RPMI7951 (cell line): ENCODE measurements at regions not wholly inside any gene's neighbourhood (a gene's known extent, or its start where the extent isn't known, plus 50 kb on each side); places are given as distances from the start of the nearest gene placed in this dataset.

Source experiments
- DNase-seq: peaks from one replicate; pipeline ENCODE4 v3.0.0-alpha.2; 2012; ENCODE audit warnings: low read depth

DNA sequence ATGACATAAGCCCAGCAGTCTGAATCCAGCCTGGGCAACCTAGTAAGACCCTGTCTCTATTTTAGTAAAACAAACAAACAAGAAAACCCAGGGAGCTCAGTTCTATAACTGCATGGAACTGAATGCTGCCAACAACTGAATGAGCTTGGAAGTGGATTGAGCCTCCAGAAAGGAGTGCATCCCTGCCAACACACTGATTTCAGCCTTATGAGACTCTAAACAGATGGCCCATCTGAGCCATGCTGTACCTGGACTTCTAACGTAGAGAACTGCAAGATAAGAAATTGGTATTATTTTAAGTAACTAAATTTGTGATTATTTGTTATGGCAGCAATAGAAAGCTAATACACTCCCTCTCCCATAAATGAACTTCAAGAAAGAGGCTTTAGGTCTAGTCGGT lies 150.4 kb upstream of the RAI14 start:
- no peak for DNase-seq

DNA sequence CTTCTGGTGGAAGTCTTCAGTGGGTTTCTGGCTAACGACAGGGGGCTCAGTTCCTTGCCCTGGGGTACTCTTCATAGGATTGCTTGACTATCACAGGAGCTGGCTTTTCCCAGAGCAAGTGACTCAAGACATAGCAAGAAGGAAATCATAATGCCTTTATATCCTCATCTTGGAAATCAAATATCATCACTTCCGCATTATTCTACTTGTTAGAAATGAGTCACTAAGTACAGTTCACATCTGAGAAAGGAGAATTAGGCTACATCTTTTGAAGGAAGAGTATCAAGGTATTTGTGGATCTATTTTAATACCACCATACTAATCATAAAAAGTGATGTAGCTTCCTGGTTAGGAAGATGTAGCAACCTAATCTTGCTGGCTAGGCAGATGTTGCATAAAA lies 148.2 kb upstream of the RAI14 start:
- DNase-seq: no peak

DNA sequence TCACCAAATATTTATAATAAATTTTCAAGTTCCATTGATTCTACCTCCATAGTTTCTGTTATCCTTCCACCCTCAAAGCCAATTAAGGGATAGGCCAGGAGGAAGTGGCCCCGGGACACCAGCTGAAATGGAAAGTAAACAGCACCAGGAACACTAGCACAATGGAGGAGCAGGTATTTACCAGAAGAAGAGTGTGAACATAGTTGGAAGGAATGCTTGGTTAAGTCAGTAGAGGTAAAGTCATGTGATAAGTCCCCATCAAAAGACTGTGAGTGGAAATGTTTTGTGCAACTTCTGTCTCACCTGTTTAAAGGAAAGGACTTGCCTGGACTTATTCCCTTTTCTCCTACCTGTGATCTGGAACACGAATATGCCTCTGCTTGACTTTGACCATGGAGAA lies 146.7 kb upstream of the RAI14 start:
- no peak for DNase-seq

DNA sequence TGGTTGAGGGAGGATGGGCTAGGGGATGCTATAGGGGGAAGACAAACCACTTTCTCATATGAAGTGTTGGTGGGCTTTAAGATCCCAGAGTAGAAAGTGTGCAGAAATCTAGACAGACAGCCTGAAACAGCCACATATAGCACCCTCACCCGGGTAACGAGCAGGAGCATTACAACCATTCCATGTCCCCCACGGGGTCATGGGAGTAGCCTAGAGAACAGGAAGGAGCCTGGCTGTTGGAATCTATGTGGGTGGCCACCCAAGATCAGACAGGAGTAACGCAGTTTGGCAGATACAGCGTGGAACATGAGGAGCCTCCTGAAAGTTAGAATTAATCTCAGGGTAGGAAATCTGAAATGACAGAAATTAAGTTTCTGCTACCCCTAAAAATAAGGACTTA lies 146.1 kb upstream of the RAI14 start:
- no peak for DNase-seq

DNA sequence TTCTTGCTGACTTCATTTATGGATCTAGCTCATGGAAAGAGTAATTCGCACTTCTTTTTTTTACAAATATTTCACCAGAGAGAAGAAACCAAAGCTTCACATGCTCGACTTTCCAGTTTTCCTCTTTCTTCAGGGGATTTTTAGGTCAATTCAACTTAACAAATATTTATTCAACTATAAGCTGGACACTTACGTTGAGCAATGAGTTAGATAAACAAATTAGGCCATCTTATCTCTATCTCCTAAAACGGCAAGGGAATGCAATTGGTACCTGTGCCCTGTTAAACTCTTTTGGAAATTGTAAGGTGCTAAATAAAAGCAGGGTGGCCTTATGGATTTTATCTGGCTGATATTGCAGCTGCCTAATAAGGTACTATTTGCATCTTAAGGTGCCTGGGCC lies 145.1 kb upstream of the RAI14 start:
- DNase-seq: no peak

DNA sequence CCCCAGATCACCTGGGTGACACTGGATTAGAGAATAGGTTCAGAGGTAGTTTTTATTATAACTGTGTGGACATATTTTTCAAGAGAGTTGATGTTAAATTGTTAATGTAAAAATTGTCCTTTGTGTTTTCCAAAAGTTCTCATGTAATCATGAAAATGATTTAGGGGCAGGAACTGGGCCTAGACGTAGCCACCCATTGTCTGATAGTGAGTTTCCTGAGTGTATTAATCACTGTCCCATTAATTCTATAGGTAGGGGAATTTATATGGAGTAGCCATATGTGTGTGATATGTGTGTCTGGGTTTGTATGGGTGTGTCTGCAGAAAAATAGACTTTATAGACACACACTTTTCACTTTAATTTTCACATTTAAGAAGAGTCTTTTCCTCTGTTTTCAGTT lies 144.6 kb upstream of the RAI14 start:
- no peak for DNase-seq

DNA sequence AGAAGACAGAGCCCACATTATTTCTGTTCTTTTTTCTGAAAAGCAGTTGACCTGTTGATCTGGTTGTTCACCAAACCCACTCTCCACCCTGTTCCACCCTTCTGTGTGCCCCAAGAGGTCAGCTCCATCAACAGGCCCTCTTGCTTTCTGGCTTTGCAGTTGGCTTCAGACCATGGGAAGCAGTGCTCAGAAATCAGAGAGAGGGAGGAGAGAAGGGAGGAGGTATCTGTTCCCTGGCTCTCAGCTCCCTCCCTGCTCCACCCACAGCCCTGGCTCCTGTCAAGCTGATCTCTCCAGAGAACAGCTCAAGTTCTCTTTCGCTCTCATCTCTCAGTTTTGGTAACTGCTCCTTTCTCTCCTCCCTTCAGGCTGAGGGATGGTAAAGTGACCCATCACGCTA lies 144.2 kb upstream of the RAI14 start:
- DNase-seq: no peak

DNA sequence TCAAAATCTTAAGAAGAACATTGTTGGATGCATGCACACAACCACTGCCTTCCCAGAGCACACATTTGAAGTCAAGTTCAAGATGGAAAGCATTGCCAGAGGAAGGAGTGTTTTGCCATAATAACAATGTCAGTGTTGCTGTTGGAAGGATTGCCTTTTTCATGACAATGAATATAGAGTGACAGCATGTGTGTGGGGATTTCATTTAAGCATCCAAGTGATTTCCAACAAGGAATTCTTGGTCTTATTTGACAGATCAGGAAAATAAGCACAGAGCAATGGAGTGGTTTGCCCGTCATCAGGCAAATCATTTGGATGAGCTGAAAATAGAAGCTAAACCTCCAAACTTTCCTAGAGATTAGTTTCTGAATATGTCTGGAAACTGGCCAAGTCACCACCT lies 140.0 kb upstream of the RAI14 start:
- no peak for DNase-seq

DNA sequence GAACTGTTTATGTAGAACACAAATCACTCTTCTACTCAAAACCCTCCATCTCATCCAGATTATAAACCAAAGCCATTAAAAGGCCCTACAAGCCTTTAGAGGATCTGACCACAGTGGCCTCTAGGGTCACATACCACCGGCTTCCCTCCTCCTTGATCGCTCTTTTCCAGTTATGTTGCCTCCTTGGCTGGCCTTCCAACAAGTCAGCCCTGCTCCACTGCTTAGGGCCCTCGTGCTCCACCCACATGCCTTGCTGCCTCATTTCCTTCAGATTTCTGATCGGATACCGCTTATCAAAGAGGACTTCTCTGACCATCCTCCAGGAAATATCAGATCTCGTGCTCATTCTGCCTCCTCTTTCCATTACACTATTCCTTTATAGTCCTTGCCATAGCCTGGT lies 139.4 kb upstream of the RAI14 start:
- DNase-seq: no peak

DNA sequence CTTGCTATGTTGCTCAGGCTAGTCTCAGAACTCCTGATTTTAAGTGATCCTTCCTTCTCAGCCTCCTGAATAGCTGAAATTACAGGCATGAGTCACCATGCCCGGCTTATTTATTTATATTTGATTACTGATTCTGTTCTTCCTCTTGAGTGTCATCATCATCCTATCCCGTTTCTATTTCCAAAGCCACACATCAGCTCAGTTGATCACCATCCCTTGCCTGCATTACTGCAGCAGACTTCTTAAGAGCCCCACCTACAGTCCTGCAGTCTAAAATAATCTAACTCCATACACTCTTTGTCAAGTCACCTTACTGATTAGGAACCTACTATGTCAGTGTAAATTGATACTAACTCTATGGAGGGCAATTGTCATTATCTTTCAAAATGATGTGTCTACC lies 138.9 kb upstream of the RAI14 start:
- peak; percentile 47 for DNase-seq

DNA sequence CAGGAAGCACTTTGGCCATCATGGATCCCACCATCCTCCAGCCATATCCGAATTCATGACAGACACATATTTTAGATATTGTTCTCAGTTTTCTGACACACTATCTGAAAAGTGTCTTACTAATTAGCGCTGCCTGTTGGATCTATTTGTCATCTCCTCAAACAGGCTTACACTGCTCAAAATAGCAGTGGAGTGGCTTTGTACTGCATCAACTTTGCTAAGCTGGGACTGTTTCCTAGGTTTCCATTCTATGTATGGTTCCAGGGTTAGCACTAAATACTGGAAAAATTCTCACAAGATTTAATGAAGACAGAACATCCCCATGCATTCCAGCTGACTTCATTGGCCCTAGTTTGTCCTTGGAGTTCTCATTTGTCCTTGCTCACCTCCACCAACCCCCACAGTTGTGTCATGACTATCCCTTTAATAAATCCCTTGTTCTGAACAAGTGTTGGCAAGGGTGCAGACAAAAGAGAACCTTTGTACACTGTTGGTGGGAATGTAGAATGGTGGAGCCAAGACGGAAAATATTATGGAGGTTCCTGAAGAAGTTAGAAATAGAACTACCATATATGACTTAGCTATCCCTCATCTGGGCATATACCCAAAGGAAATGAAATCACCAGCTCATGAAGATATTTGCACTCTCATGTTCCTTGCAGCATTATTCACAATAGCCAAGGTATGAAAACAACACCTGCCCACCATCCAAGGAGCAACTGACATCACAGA lies 136.5 kb upstream of the RAI14 start:
- no peak for DNase-seq

DNA sequence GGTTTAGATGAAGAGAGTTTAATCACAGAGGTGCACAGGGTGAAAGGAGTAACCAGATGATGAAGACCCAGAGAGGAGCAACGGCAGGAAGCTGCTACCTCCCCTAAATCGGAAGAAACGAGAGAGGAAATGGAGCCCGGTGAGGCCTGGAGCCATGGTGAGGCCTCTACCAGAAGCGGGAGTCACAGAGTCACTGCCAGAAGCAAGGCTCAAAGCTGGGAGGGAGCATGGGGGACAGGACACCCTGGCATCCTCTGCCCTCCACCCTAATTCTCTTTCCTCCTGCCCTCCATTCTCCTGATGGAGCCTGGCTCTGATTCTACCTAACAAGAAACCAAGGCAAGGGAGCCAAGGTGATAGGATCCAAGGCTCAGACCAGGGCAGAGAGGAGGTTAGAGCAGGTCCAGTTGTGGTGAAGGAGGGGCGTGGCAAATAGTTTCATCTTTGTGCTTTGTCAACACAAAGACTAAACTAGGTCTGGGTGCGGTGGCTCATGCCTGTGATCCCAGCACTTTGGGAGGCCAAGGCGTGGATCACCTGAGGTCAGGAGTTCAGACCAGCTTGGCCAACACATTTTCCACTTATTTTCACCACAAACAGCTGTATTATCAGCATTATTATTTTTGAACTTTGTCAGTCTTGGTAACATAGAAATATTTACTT lies 134.4 kb upstream of the RAI14 start:
- no peak for DNase-seq

DNA sequence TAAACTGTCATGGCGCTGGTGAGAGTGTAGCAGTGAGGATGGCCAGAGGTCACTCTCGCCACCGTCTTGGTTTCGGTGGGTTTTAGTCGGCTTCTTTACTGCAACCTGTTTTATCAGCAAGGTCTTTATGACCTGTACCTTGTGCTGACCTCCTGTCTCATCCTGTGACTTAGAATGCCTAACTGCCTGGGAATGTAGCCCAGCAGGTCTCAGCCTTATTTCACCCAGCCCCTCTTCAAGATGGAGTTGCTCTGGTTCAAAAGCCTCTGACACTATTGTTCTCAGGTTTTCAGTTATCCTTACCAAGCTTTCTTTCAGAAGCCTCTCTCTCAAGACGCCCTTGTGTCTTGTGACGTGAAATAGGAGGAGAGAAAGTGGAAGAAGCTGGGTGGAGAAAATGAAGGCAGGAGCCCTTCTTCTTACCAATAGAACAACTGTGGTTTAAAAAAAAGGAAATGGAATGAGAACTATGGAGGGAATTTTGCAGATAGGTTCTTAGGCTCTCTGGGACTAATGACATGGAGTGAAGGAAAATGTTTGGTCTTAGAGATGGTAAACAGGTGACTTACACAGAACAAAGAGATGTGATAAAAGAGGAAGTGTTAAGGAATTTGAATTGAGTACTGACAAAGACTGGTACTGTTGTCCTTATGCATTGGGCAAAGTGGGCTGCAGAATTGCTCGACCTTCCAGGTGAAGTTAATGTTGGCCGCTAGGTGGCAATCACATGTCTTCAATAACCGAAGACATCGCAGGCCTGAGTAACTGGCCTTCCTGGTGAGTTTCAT lies 133.3 kb upstream of the RAI14 start:
- DNase-seq: peak; percentile 76

DNA sequence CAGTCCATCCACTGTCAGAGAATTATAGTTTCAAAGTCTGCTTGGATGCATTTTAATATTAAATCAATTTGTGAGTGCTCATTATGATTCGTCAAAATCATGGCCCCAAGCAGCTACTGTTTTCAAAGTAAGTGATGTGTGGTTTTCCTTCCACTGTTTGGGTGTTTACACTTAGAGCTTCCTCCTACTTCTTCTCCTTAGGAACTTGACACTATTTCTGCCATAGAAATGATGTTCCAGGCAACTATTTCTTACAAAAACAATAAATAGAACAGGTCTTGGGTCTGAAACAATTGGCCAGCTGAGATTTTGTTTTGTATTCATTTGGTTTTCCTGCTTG lies 132.8 kb upstream of the RAI14 start:
- no peak for DNase-seq

DNA sequence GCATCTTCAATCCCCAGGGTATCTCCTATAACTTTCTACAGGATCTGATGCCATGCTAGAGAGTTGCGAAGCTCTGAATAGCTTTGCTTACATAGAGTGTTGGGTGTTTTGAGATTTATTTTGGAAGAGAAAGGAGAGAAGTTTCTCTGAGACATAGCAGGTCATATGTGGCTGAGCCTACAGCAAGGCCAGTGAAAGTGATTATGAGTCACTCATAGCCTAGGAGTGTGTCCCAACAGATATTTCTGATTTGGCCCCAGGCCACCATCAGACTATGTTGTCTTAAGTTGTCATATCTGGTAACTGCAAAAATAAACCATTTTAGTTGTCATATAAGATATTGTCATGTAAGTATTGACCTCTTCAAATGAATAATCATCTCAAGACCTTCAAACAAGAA lies 132.0 kb upstream of the RAI14 start:
- peak; percentile 66 for DNase-seq

DNA sequence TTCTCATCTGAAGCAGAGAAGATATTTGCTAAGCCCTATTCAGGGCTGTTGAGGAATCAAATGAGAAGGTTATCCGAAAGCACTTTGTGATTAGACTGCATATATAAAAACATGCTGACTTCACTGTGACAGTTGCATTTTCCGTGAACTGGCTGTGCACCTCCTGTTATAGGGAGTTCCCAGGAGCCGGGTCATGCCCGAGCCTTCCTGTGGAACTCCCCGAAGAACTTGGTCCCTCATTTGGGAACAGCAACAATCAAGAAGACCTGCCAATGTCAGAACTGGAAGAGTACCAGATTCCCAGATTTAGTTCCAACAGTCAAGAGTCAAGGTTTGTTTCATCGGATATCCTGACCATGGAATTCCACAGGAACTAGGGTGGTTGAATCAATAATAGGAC lies 130.4 kb upstream of the RAI14 start:
- no peak for DNase-seq

DNA sequence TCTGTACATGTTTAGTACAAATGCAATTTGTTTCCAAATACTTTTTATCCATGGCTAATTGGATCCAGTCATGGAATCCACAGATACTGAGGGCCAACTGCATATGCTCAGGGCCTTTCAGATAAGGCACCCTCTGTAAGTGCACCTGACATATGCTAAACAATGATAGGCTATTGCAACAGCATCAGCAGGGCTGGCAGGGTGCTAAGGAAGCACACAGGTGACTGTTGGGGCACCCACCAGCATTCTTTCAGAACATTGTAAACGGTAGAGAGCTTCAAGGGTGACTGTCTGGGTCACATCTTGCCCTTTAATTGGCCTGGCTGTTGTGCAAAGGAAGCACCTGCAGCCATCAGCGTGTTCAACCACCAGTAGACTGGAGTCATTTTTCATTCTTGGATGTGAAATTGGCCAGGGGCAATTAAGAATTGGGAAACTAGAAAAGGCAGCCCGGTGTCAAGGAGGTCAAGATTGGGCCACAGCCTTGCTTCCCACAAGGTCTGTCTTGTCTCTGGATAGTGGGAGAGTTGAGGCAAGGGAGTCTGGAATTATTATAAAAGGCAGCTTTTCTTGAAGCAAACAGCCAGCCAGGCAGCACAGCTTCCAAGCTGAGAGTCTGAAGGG lies 129.3 kb upstream of the RAI14 start:
- DNase-seq: peak; percentile 76

DNA sequence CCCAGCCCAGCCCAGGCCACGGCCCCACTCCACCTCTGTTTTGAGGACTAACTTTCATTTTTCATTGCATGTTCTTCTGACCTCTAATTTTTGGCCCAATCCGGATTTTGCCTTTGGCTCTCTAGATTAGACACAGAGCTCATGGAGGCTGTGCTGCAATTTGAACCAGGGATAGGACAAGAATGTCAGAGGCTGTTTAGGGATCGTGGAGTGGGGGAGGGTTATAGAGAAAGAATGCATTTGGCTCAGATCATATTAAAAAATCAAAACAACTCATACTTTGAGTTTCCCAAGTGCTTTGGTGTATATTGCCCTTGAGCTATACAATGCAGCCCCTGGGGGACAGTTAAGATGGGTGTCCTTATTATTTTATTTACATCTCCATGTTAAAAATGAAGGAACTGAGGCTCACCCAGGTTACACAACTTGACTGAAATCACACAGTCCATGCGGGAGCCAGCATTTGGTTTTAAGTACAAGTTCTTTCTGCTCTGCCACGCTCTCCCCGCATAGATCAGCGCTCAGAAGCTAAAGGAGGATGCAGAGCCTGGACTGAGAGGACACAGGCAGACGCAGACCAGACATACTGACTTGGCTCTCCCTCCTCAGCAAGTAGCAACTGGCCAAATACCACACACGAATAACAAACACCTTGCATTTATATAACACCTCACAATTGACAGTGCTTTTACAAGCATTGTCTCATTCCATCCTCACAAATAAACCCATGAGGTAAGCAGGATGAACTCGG lies 126.4 kb upstream of the RAI14 start:
- no peak for DNase-seq

DNA sequence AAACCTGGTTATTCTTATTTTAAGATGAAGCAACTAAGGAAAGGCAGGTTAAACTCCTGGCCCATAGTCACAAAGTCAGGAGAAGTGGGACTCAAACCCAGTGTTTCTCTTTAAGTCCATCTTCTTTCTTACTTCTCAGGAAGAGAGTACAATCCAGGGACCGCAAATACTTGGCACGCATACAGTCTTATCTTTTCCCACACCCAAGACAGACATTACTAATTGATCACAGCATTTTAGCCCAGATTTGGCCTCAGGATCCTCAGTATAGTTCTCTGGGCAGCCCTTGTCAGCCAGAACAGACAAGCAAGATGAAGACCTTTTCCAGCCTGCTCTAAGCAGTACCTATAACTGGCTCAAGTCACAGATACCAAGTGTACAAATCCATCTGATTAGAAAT lies 125.5 kb upstream of the RAI14 start:
- peak; percentile 47 for DNase-seq

DNA sequence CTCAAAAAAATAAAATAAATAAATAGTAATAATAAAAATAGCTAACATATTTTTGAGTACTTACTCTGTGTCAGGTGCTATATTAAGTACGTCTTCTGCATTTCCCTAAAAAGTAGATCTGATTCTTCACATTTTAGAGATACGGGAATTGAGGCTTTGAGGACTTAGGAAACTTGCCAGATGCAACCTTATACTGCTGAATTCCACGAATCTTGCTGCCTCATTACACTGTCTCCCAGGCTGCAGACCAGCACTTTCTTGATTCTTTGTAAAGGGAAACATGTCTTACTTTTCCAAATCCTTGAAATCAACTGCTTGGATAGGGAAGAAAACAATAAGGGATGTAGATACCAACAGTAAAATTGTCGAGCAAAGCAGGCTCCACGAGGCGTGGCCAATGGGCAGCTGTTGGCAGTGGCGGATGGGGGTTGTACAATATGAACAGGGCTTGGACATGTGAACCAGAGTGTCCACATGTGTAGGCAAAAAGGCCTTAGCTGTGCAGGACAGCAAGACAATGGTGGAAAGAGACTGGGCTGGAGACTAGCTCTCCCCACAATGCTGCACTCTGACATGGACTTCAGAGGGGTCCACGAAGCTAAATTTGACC lies 124.3 kb upstream of the RAI14 start:
- DNase-seq: no peak
